HEK293 (cell line): ENCODE measurements at regions not wholly inside any gene's neighbourhood (a gene's known extent, or its start where the extent isn't known, plus 50 kb on each side); places are given as distances from the start of the nearest gene placed in this dataset.

ENCODE experiments used
- CTCF ChIA-PET: fragments of 350-600 bp; formaldehyde crosslinking; extraction: SDS; loops from one replicate; lab custom pipeline; 2021; ENCODE audit warnings: antibody characterized with exemption; lab: Yijun Ruan, JAX
- POLR2A ChIA-PET: fragments of 300-600 bp; formaldehyde crosslinking; extraction: SDS; loops from one replicate; lab custom pipeline; 2020; ENCODE audit warnings: antibody characterized with exemption, inconsistent platforms; lab: Yijun Ruan, JAX
- H3K27ac ChIP-seq: fragments of 200-500 bp; sonication (Bioruptor generic); 2 replicates; pipeline ENCODE4 v1.5.1; 2014; ENCODE audit warnings: low read depth, low read length, control low read depth, inconsistent platforms; ENCODE audit errors: extremely low read depth
- H3K36me3 ChIP-seq, 2 experiments: fragments of 200-500 bp in 1 of 2; sonication (Bioruptor generic) in 1 of 2; 1 replicate in 1 of 2; 2 replicates in 1 of 2; pipeline ENCODE4 v1.5.1; 2014 to 2017; ENCODE audit warnings: inconsistent platforms in 2 of 2, low read length in 2 of 2; ENCODE audit not compliant: control insufficient read depth in 2 of 2, insufficient read depth in 1 of 2
- H3K4me1 ChIP-seq: fragments of 200-500 bp; sonication (Bioruptor generic); 2 replicates; pipeline ENCODE4 v1.5.1; 2014; ENCODE audit warnings: mild to moderate bottlenecking, low read length, inconsistent platforms; ENCODE audit not compliant: control insufficient read depth, insufficient read depth
- H3K4me3 ChIP-seq: 2 replicates; pipeline ENCODE4 v1.5.1; 2011; ENCODE audit warnings: low read depth, mild to moderate bottlenecking, control low read depth, low read length, moderate library complexity
- H3K9me3 ChIP-seq: fragments of 200-500 bp; sonication (Bioruptor generic); 2 replicates; pipeline ENCODE4 v1.5.1; 2014; ENCODE audit warnings: low read depth, low read length, inconsistent platforms; ENCODE audit not compliant: control insufficient read depth, insufficient read depth
- ATF2 ChIP-seq: fragments of 450-650 bp; formaldehyde crosslinking; IDR thresholded peaks from 2 replicates; pipeline ENCODE4 v1.5.1; 2016; ENCODE audit warnings: missing biosample characterization, missing genetic modification characterization, low read depth
- EGR2 ChIP-seq: fragments of 450-650 bp; formaldehyde crosslinking; IDR thresholded peaks from 2 replicates; pipeline ENCODE4 v1.5.1; 2016; ENCODE audit warnings: low read depth, missing biosample characterization, missing genetic modification characterization
- IKZF3 ChIP-seq: fragments of 450-650 bp; IDR thresholded peaks from 2 replicates; pipeline ENCODE4 v1.5.0; 2018; ENCODE audit warnings: missing biosample characterization, mild to moderate bottlenecking, missing genetic modification characterization, moderate library complexity
- INSM2 ChIP-seq: fragments of 450-650 bp; formaldehyde crosslinking; IDR thresholded peaks from 2 replicates; pipeline ENCODE4 v1.5.1; 2016; ENCODE audit warnings: missing biosample characterization, missing genetic modification characterization
- KLF8 ChIP-seq: fragments of 450-650 bp; formaldehyde crosslinking; IDR thresholded peaks from 2 replicates; pipeline ENCODE4 v1.5.1; 2016; ENCODE audit warnings: missing biosample characterization, missing genetic modification characterization
- OSR2 ChIP-seq: fragments of 450-650 bp; formaldehyde crosslinking; IDR thresholded peaks from 2 replicates; pipeline ENCODE4 v1.5.1; 2016; ENCODE audit warnings: missing biosample characterization, missing genetic modification characterization
- PBX3 ChIP-seq: sonication (generic); formaldehyde crosslinking; IDR thresholded peaks from 2 replicates; pipeline ENCODE4 v1.8.1; 2022; ENCODE audit warnings: mild to moderate bottlenecking, moderate library complexity, missing genetic modification reagents
- PRDM1 ChIP-seq: fragments of 450-650 bp; formaldehyde crosslinking; IDR thresholded peaks from 2 replicates; pipeline ENCODE4; 2016; ENCODE audit warnings: missing biosample characterization, missing genetic modification characterization
- ZBTB26 ChIP-seq: fragments of 450-650 bp; formaldehyde crosslinking; optimal IDR thresholded peaks from 2 replicates; pipeline ENCODE3; 2016; ENCODE audit warnings: missing biosample characterization, mild to moderate bottlenecking, missing genetic modification characterization
- ZIC2 ChIP-seq: fragments of 450-650 bp; formaldehyde crosslinking; IDR thresholded peaks from 2 replicates; pipeline ENCODE4 v1.5.1; 2016; ENCODE audit warnings: missing biosample characterization, missing genetic modification characterization
- ZNF10 ChIP-seq: fragments of 450-650 bp; formaldehyde crosslinking; IDR thresholded peaks from 2 replicates; pipeline ENCODE4 v1.5.1; 2017; ENCODE audit warnings: missing biosample characterization, missing genetic modification characterization
- ZNF112 ChIP-seq: fragments of 450-650 bp; formaldehyde crosslinking; IDR thresholded peaks from 2 replicates; pipeline ENCODE4 v1.5.0; 2017; ENCODE audit warnings: missing biosample characterization, missing genetic modification characterization
- ZNF114 ChIP-seq: fragments of 450-650 bp; formaldehyde crosslinking; IDR thresholded peaks from 2 replicates; pipeline ENCODE4 v1.5.0; 2017; ENCODE audit warnings: missing biosample characterization, missing genetic modification characterization
- ZNF155 ChIP-seq: fragments of 450-650 bp; formaldehyde crosslinking; IDR thresholded peaks from 2 replicates; pipeline ENCODE4 v1.5.1; 2016; ENCODE audit warnings: missing biosample characterization, missing genetic modification characterization
- ZNF18 ChIP-seq: fragments of 450-650 bp; formaldehyde crosslinking; IDR thresholded peaks from 2 replicates; pipeline ENCODE4 v1.5.1; 2016; ENCODE audit warnings: missing biosample characterization, missing genetic modification characterization
- ZNF239 ChIP-seq: fragments of 450-650 bp; formaldehyde crosslinking; IDR thresholded peaks from 2 replicates; pipeline ENCODE4 v1.5.1; 2016; ENCODE audit warnings: missing biosample characterization, missing genetic modification characterization
- ZNF248 ChIP-seq: fragments of 450-650 bp; formaldehyde crosslinking; IDR thresholded peaks from 2 replicates; pipeline ENCODE4 v1.5.1; 2017; ENCODE audit warnings: missing biosample characterization, missing genetic modification characterization
- ZNF561 ChIP-seq: fragments of 450-650 bp; IDR thresholded peaks from 2 replicates; pipeline ENCODE4 v1.5.1; 2018; ENCODE audit warnings: missing biosample characterization, missing genetic modification characterization, borderline replicate concordance
- ZNF600 ChIP-seq: fragments of 450-650 bp; formaldehyde crosslinking; IDR thresholded peaks from 2 replicates; pipeline ENCODE4 v1.5.1; 2016; ENCODE audit warnings: missing biosample characterization, missing genetic modification characterization
- ZNF645 ChIP-seq: fragments of 450-650 bp; formaldehyde crosslinking; IDR thresholded peaks from 2 replicates; pipeline ENCODE4; 2016; ENCODE audit warnings: missing biosample characterization, missing genetic modification characterization
- ZNF677 ChIP-seq: fragments of 450-650 bp; IDR thresholded peaks from 2 replicates; pipeline ENCODE4 v1.5.0; 2018; ENCODE audit warnings: missing biosample characterization, mild to moderate bottlenecking, missing genetic modification characterization, moderate library complexity
- ZNF701 ChIP-seq: fragments of 450-650 bp; formaldehyde crosslinking; IDR thresholded peaks from 2 replicates; pipeline ENCODE4 v1.5.1; 2016; ENCODE audit warnings: missing biosample characterization, missing genetic modification characterization
- ZNF707 ChIP-seq: fragments of 450-650 bp; formaldehyde crosslinking; IDR thresholded peaks from 2 replicates; pipeline ENCODE4 v1.5.1; 2016; ENCODE audit warnings: missing biosample characterization, missing genetic modification characterization
- ZSCAN30 ChIP-seq: fragments of 450-650 bp; IDR thresholded peaks from 2 replicates; pipeline ENCODE4 v1.5.1; 2018; ENCODE audit warnings: missing biosample characterization, mild to moderate bottlenecking, missing genetic modification characterization, moderate library complexity
- ZSCAN4 ChIP-seq: fragments of 450-650 bp; formaldehyde crosslinking; IDR thresholded peaks from 2 replicates; pipeline ENCODE4 v1.5.1; 2017; ENCODE audit warnings: missing biosample characterization, missing genetic modification characterization
- ZXDB ChIP-seq: fragments of 450-650 bp; formaldehyde crosslinking; IDR thresholded peaks from 2 replicates; pipeline ENCODE4 v1.5.1; 2016; ENCODE audit warnings: missing biosample characterization, missing genetic modification characterization

GRCh38 chr14:44763356-44763755 lies 198.4 kb downstream of the KLHL28 start:
- Histone ChIP-seq H3K4me1 (no peaks in the 10 kb centered on the region), H3K9me3 (no peaks in the 10 kb centered on the region), H3K27ac (no peak overlapping the region), H3K4me3 (no peak overlapping the region), H3K36me3 (no peaks in the 10 kb centered on the region)
- CTCF ChIA-PET: no interaction called here
- POLR2A ChIA-PET: no interaction called here
- TF ChIP-seq ZNF600 (no peak), ZNF707 (tag by site-specific recombination) (no peak), PBX3 (CRISPR knock-in tag) (no peak), ZNF561 (tag by site-specific recombination) (no peak), ZSCAN30 (tag by site-specific recombination) (no peak), PRDM1 (no peak), IKZF3 (tag by site-specific recombination) (no peak), ZNF114 (tag by site-specific recombination) (no peak)

- Histone ChIP-seq H3K27ac (no peak overlapping the region), H3K4me1 (no peaks in the 10 kb centered on the region), H3K36me3 (no peaks in the 10 kb centered on the region)
- ChIA-PET CTCF (no interaction called here), POLR2A (no interaction called here)
- TF ChIP-seq OSR2 (tag by site-specific recombination) (no peak), ZXDB (tag by site-specific recombination) (no peak), ATF2 (tag by site-specific recombination) (no peak), ZNF10 (no peak), ZIC2 (tag by site-specific recombination) (no peak), ZNF155 (no peak), ZNF18 (tag by site-specific recombination) (no peak), ZNF677 (no peak), ZNF561 (tag by site-specific recombination) (no peak), KLF8 (tag by site-specific recombination) (no peak), INSM2 (tag by site-specific recombination) (no peak), ZNF701 (tag by site-specific recombination) (no peak), ZSCAN4 (tag by site-specific recombination) (no peak), ZBTB26 (no peak), ZNF248 (tag by site-specific recombination) (no peak), ZNF239 (tag by site-specific recombination) (no peak), EGR2 (tag by site-specific recombination) (no peak), ZNF645 (tag by site-specific recombination) (no peak), ZNF112 (no peak)
- TF ChIP-seq, all 188 proteins: peak for 0
- no peak overlapping the region for H3K4me3 ChIP-seq
- H3K9me3 ChIP-seq: no peaks in the 10 kb centered on the region
These were observed 202.5 kb downstream of the KLHL28 start for GRCh38 chr14:44759277-44759676.
